ENCODE measurements at regions not wholly inside any gene's neighbourhood (a gene's known extent, or its start where the extent isn't known, plus 50 kb on each side); places are given as distances from the start of the nearest gene placed in this dataset.

- Histone ChIP-seq H3K27ac (no peak overlapping the region), H3K4me1 (peaks cover 0 to 2% (median 0%) of the 10 kb centered on the region in 4 donors), H3K27me3 (no peaks in the 10 kb centered on the region), H3K36me3 (no peaks in the 10 kb centered on the region), H3K4me3 (no peak overlapping the region), H3K9me3 (no peaks in the 10 kb centered on the region)
- TF ChIP-seq EP300 (IDR thresholded peaks at IDR 0.05) (peak in 1 of 2 donors; percentile 72), POLR2A (IDR thresholded peaks at IDR 0.05) (no peak)
- WGBS, 2 donors: 25 to 26% methylated on average over 3 of the region's 3 CpGs
- peak in 1 of 2 donors; percentile 39 for DNase-seq (ENCODE audit: low spot score in 2 of 2)
Observed at GRCh38 chr6:135568379-135568778, 70.8 kb upstream of the AHI1 start.

GRCh38 chr6:135572051-135572450 is 74.5 kb upstream of the AHI1 start:
- no peaks in the 10 kb centered on the region for H3K27me3 ChIP-seq
- no peaks in the 10 kb centered on the region for H3K9me3 ChIP-seq
- H3K4me1 ChIP-seq: peaks cover 0 to 2% (median 0%) of the 10 kb centered on the region in 4 donors
- TF ChIP-seq POLR2A (IDR thresholded peaks at IDR 0.05) (no peak), CTCF (IDR thresholded peaks at IDR 0.05) (no peak), EP300 (IDR thresholded peaks at IDR 0.05) (no peak)
- WGBS, 2 donors: 78 to 90% methylated on average over 1 of the region's 1 CpG
- DNase-seq (ENCODE audit: low spot score in 2 of 2): no peak
- no peak overlapping the region for H3K27ac ChIP-seq
- H3K36me3 ChIP-seq: no peaks in the 10 kb centered on the region
- no peak overlapping the region for H3K4me3 ChIP-seq

GRCh38 chr6:135575629-135576028 is 78.1 kb upstream of the AHI1 start:
- Histone ChIP-seq H3K36me3 (no peaks in the 10 kb centered on the region), H3K4me3 (no peak overlapping the region), H3K4me1 (no peaks in the 10 kb centered on the region), H3K27ac (no peak overlapping the region), H3K9me3 (no peaks in the 10 kb centered on the region), H3K27me3 (no peaks in the 10 kb centered on the region)
- no peak for TF ChIP-seq EP300 (IDR thresholded peaks at IDR 0.05)
- no peak for TF ChIP-seq CTCF (IDR thresholded peaks at IDR 0.05)
- no peak for TF ChIP-seq POLR2A (IDR thresholded peaks at IDR 0.05)
- no peak for DNase-seq (ENCODE audit: low spot score in 2 of 2)
- WGBS, 2 donors: 86 to 90% methylated on average over 3 of the region's 3 CpGs

- H3K9me3 ChIP-seq: no peaks in the 10 kb centered on the region
- no peaks in the 10 kb centered on the region for H3K27me3 ChIP-seq
- H3K4me1 ChIP-seq: no peaks in the 10 kb centered on the region
- H3K36me3 ChIP-seq: no peaks in the 10 kb centered on the region
- no peak for TF ChIP-seq CTCF (IDR thresholded peaks at IDR 0.05)
- TF ChIP-seq POLR2A (IDR thresholded peaks at IDR 0.05): no peak
- no peak for TF ChIP-seq EP300 (IDR thresholded peaks at IDR 0.05)
- no peak overlapping the region for H3K4me3 ChIP-seq
- WGBS, 2 donors: 68 to 74% methylated on average over 1 of the region's 1 CpG
- H3K27ac ChIP-seq: no peak overlapping the region
- no peak for DNase-seq (ENCODE audit: low spot score in 2 of 2)
Observed at GRCh38 chr6:135576055-135576454, 78.5 kb upstream of the AHI1 start.

- H3K27ac ChIP-seq: no peak overlapping the region
- H3K4me3 ChIP-seq: no peak overlapping the region
- no peak for DNase-seq (ENCODE audit: low spot score in 2 of 2)
- 90 to 95% methylated on average over 1 of the region's 1 CpG for WGBS, 2 donors
- H3K36me3 ChIP-seq: no peaks in the 10 kb centered on the region
- no peaks in the 10 kb centered on the region for H3K9me3 ChIP-seq
- H3K27me3 ChIP-seq: no peaks in the 10 kb centered on the region
- TF ChIP-seq CTCF (IDR thresholded peaks at IDR 0.05) (no peak), EP300 (IDR thresholded peaks at IDR 0.05) (no peak), POLR2A (IDR thresholded peaks at IDR 0.05) (no peak)
- no peaks in the 10 kb centered on the region for H3K4me1 ChIP-seq
Observed at GRCh38 chr6:135577059-135577538, 79.6 kb upstream of the AHI1 start.

GRCh38 chr6:135578976-135579375 is 81.4 kb upstream of the AHI1 start:
- Histone ChIP-seq H3K27me3 (no peaks in the 10 kb centered on the region), H3K36me3 (no peaks in the 10 kb centered on the region), H3K9me3 (no peaks in the 10 kb centered on the region), H3K4me1 (no peaks in the 10 kb centered on the region), H3K27ac (no peak overlapping the region), H3K4me3 (no peak overlapping the region)
- WGBS, 2 donors: 96 to 98% methylated on average over 3 of the region's 3 CpGs
- no peak for DNase-seq (ENCODE audit: low spot score in 2 of 2)
- no peak for TF ChIP-seq CTCF (IDR thresholded peaks at IDR 0.05)
- TF ChIP-seq EP300 (IDR thresholded peaks at IDR 0.05): no peak
- no peak for TF ChIP-seq POLR2A (IDR thresholded peaks at IDR 0.05)
